ENCODE measurements at regions not wholly inside any gene's neighbourhood (a gene's known extent, or its start where the extent isn't known, plus 50 kb on each side); places are given as distances from the start of the nearest gene placed in this dataset.

GRCh38 chr2:234305846-234306245 is 191.0 kb downstream of the ARL4C start:
- TF ChIP-seq CTCF (IDR thresholded peaks at IDR 0.05) (no peak), POLR2A (IDR thresholded peaks at IDR 0.05) (no peak)
- H3K4me3 ChIP-seq (ENCODE audit: low read depth, poor library complexity, severe bottlenecking) = no peak overlapping the region
- WGBS, 2 donors = 57 to 58% methylated on average over 4 of the region's 4 CpGs

GRCh38 chr2:234304950-234305349 is 191.9 kb downstream of the ARL4C start:
- 28 to 31% methylated on average over 5 of the region's 5 CpGs for WGBS, 2 donors
- peak in 1 of 2 donors; percentile 85 for DNase-seq (ENCODE audit: low spot score in 2 of 2)
- H3K4me3 ChIP-seq (ENCODE audit: low read depth, poor library complexity, severe bottlenecking) = no peak overlapping the region
- TF ChIP-seq CTCF (IDR thresholded peaks at IDR 0.05) = no peak
- no peak for TF ChIP-seq POLR2A (IDR thresholded peaks at IDR 0.05)
- intact Hi-C loops (cut with DNase I; ENCODE audit: low total_unique reads) = no loop called here

More at GRCh38 chr2:234305846-234306245, 191.0 kb downstream of the ARL4C start:
- DNase-seq (ENCODE audit: low spot score in 2 of 2) = peak in 1 of 2 donors; percentile 56
- intact Hi-C loops (cut with DNase I; ENCODE audit: low total_unique reads) = no loop called here

GRCh38 chr2:234302664-234302991 is 194.3 kb downstream of the ARL4C start:
- TF ChIP-seq CTCF (IDR thresholded peaks at IDR 0.05) (no peak), POLR2A (IDR thresholded peaks at IDR 0.05) (no peak)
- WGBS, 2 donors = 77 to 88% methylated on average over 4 of the region's 4 CpGs
- intact Hi-C loops (cut with DNase I; ENCODE audit: low total_unique reads) = no loop called here
- peak in 1 of 2 donors; percentile 59 for DNase-seq (ENCODE audit: low spot score in 2 of 2)
- H3K4me3 ChIP-seq (ENCODE audit: low read depth, poor library complexity, severe bottlenecking) = no peak overlapping the region

- no peak overlapping the region for H3K4me3 ChIP-seq (ENCODE audit: low read depth, poor library complexity, severe bottlenecking)
- TF ChIP-seq CTCF (IDR thresholded peaks at IDR 0.05) = no peak
- no peak for TF ChIP-seq POLR2A (IDR thresholded peaks at IDR 0.05)
- 66 to 67% methylated on average over 18 of the region's 18 CpGs for WGBS, 2 donors
- DNase-seq (ENCODE audit: low spot score in 2 of 2) = peak in 1 of 2 donors; percentile 74
- intact Hi-C loops (cut with DNase I; ENCODE audit: low total_unique reads) = no loop called here
Measured at GRCh38 chr2:234300932-234301823, 195.7 kb downstream of the ARL4C start.

- TF ChIP-seq POLR2A (IDR thresholded peaks at IDR 0.05) = no peak
- no peak for TF ChIP-seq CTCF (IDR thresholded peaks at IDR 0.05)
- WGBS, 2 donors = 77 to 84% methylated on average over 6 of the region's 6 CpGs
- H3K4me3 ChIP-seq (ENCODE audit: low read depth, poor library complexity, severe bottlenecking) = no peak overlapping the region
- intact Hi-C loops (cut with DNase I; ENCODE audit: low total_unique reads) = no loop called here
- peak in 1 of 2 donors; percentile 42 for DNase-seq (ENCODE audit: low spot score in 2 of 2)
Measured at GRCh38 chr2:234300391-234300925, 196.4 kb downstream of the ARL4C start.

Measured in lower leg skin (tissue), 4 donors.